ENCODE measurements at regions not wholly inside any gene's neighbourhood (a gene's known extent, or its start where the extent isn't known, plus 50 kb on each side); places are given as distances from the start of the nearest gene placed in this dataset.
"Not testable (repeated sequence)": the region's sequence is repeated elsewhere in the genome, so short reads cannot be mapped to it uniquely, and the experiment has no call there.

DNA sequence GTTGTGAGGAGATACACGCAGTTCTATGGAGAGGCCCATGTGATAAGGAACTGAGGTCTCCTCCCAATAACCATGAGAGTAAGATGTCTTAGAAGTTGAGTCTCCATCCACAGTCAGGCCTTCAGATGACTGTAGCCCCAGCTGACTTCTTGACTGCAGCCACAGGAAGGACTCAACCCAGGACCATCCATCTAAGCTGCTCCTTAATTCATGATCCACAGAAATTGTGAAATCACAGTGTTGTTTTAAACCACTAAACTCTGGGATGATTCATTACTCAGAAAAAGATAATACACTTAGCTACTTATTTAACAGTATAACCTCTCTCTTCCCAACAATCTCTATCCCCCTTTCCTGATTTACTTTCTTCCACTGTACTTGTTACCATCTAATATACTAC, 173.3 kb downstream of the ALDH1A2 start:
- peaks cover 7% of the 10 kb centered on the region for H3K9me3 Mint-ChIP-seq (ENCODE audit: unreplicated experiment)
- no peaks in the 10 kb centered on the region for H3K27me3 Mint-ChIP-seq (ENCODE audit: insufficient read depth, unreplicated experiment)
- H3K36me3 Mint-ChIP-seq (ENCODE audit: insufficient read depth, unreplicated experiment), result no peaks in the 10 kb centered on the region
- H3K4me1 Mint-ChIP-seq (ENCODE audit: insufficient read depth, unreplicated experiment), result peaks cover 4% of the 10 kb centered on the region
- H3K4me3 Mint-ChIP-seq (ENCODE audit: unreplicated experiment), result no peak overlapping the region
- no peak overlapping the region for H3K27ac Mint-ChIP-seq (ENCODE audit: low read depth, unreplicated experiment)
- intact Hi-C loops (cut with micrococcal nuclease), result no loop called here
- POLR2A ChIA-PET, result no interaction called here
- BruUV-seq (replicated peaks), result no TSS peak
- DNase-seq (ENCODE audit: unreplicated experiment), result no peak
- TF ChIP-seq, protein P1, sequence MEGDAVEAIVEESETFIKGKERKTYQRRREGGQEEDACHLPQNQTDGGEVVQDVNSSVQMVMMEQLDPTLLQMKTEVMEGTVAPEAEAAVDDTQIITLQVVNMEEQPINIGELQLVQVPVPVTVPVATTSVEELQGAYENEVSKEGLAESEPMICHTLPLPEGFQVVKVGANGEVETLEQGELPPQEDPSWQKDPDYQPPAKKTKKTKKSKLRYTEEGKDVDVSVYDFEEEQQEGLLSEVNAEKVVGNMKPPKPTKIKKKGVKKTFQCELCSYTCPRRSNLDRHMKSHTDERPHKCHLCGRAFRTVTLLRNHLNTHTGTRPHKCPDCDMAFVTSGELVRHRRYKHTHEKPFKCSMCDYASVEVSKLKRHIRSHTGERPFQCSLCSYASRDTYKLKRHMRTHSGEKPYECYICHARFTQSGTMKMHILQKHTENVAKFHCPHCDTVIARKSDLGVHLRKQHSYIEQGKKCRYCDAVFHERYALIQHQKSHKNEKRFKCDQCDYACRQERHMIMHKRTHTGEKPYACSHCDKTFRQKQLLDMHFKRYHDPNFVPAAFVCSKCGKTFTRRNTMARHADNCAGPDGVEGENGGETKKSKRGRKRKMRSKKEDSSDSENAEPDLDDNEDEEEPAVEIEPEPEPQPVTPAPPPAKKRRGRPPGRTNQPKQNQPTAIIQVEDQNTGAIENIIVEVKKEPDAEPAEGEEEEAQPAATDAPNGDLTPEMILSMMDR (IDR thresholded peaks at IDR 0.05; ENCODE audit: unreplicated experiment), result no peak
- CTCF ChIA-PET, result interaction anchor here (0.9 to 2.0 kb wide), 3 partner anchors 27 to 178 kb away, joined by 4 to 7 read pairs (median 6); no protein-coding TSS in a partner anchor

DNA sequence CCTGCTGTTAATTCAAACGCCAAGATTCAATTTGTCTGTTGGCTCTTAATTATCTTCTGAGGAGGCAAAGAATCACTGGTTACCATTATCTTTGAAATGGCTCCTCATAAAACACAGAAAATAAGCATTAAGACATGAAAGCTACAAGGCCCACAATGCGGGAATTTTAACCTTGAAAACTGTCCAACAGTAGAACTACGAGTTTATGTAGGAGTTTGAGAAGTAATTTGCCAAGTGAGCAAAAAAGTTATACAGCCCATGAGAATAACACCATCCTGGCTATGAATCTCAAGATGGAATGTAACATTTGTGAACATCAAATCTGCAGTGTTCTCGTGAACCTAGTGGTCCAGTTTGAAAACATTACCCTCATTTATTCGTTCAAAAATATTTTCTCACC, 172.5 kb downstream of the ALDH1A2 start:
- CTCF ChIA-PET, result no interaction called here

DNA sequence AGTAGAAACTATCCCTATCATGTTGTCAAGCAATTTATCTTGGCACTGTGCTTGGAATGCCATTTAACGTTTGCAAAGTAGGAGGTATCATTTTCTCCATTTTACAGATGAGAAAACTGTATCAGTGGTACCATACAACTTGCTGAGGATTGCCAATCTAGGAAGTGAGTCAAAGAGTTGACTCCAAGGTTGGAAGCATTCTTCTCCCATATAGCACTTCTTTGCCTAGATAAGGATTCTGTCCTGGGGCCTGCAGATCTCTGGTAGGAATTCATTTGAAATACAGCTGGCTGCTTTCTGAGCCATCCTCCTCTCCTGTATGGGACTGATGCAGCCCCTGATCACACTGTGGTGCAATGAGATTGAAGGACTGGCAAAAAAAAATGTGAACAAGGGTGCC, 170.2 kb downstream of the ALDH1A2 start:
- Mint-ChIP-seq H3K4me1 (ENCODE audit: insufficient read depth, unreplicated experiment) (peaks cover 4% of the 10 kb centered on the region), H3K27me3 (ENCODE audit: insufficient read depth, unreplicated experiment) (no peaks in the 10 kb centered on the region), H3K9me3 (ENCODE audit: unreplicated experiment) (peaks cover 7% of the 10 kb centered on the region), H3K4me3 (ENCODE audit: unreplicated experiment) (no peak overlapping the region), H3K36me3 (ENCODE audit: insufficient read depth, unreplicated experiment) (no peaks in the 10 kb centered on the region), H3K27ac (ENCODE audit: low read depth, unreplicated experiment) (no peak overlapping the region)
- CTCF ChIA-PET, result no interaction called here
- no TSS peak for BruUV-seq (replicated peaks)
- TF ChIP-seq, protein P1 (IDR thresholded peaks at IDR 0.05; ENCODE audit: unreplicated experiment), result no peak
- POLR2A ChIA-PET, result no interaction called here
- intact Hi-C loops (cut with micrococcal nuclease), result no loop called here
- DNase-seq (ENCODE audit: unreplicated experiment), result no peak

More for the DNA sequence above, 172.5 kb downstream of the ALDH1A2 start:
- TF ChIP-seq, protein P1 (IDR thresholded peaks at IDR 0.05; ENCODE audit: unreplicated experiment), result no peak
- peaks cover 7% of the 10 kb centered on the region for H3K9me3 Mint-ChIP-seq (ENCODE audit: unreplicated experiment)
- no TSS peak for BruUV-seq (replicated peaks)
- DNase-seq (ENCODE audit: unreplicated experiment), result no peak
- no peaks in the 10 kb centered on the region for H3K27me3 Mint-ChIP-seq (ENCODE audit: insufficient read depth, unreplicated experiment)
- H3K27ac Mint-ChIP-seq (ENCODE audit: low read depth, unreplicated experiment), result no peak overlapping the region
- H3K4me3 Mint-ChIP-seq (ENCODE audit: unreplicated experiment), result no peak overlapping the region
- intact Hi-C loops (cut with micrococcal nuclease), result no loop called here
- peaks cover 4% of the 10 kb centered on the region for H3K4me1 Mint-ChIP-seq (ENCODE audit: insufficient read depth, unreplicated experiment)
- no peaks in the 10 kb centered on the region for H3K36me3 Mint-ChIP-seq (ENCODE audit: insufficient read depth, unreplicated experiment)
- POLR2A ChIA-PET, result no interaction called here

DNA sequence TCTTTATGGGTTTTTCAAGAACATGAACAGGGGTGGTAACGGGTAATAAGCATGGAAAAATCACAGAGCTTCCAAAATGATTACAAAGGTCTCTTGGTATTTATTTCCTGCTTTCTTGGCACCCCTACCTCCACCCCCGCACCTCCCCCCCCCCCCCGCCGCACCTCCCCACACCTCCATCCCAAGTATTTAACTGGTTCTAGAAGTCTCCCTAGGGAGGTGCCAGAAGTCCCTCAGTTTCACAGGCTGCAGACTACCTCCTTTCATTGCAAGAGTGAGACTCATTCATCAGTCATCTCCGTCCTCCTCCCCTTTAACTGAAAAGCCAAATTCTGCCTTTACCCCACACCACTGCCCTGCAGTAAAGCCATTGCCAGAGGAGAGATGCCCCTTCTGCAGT, 169.4 kb downstream of the ALDH1A2 start:
- no peak for DNase-seq (ENCODE audit: unreplicated experiment)
- POLR2A ChIA-PET, result no interaction called here
- TF ChIP-seq, protein P1 (IDR thresholded peaks at IDR 0.05; ENCODE audit: unreplicated experiment), result no peak
- H3K27me3 Mint-ChIP-seq (ENCODE audit: insufficient read depth, unreplicated experiment), result no peaks in the 10 kb centered on the region
- intact Hi-C loops (cut with micrococcal nuclease), result no loop called here
- H3K36me3 Mint-ChIP-seq (ENCODE audit: insufficient read depth, unreplicated experiment), result no peaks in the 10 kb centered on the region
- H3K4me1 Mint-ChIP-seq (ENCODE audit: insufficient read depth, unreplicated experiment), result peaks cover 4% of the 10 kb centered on the region
- peaks cover under 1% of the 10 kb centered on the region for H3K9me3 Mint-ChIP-seq (ENCODE audit: unreplicated experiment)
- H3K27ac Mint-ChIP-seq (ENCODE audit: low read depth, unreplicated experiment), result no peak overlapping the region
- CTCF ChIA-PET, result no interaction called here
- BruUV-seq (replicated peaks), result no TSS peak
- no peak overlapping the region for H3K4me3 Mint-ChIP-seq (ENCODE audit: unreplicated experiment)

DNA sequence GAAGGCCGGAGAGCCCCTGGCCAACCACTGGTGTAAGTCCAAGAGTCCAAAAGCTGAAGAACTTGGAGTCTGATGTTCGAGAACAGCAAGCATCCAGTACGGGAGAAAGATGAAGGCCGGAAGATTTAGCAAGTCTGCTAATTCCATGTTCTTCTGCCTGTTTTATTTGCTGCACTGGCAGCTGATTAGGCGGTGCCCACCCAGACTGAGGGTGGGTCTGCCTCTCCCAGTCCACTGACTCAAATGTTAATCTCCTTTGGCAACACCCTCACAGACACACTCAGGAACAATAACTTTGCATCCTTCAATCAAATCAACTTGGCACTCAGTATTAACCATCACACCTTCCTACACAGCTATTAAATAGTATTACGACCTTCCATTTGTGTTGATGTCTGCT, 168.6 kb downstream of the ALDH1A2 start:
- H3K27ac Mint-ChIP-seq (ENCODE audit: low read depth, unreplicated experiment); CTCF ChIA-PET; intact Hi-C loops (cut with micrococcal nuclease); DNase-seq (ENCODE audit: unreplicated experiment); H3K4me1 Mint-ChIP-seq (ENCODE audit: insufficient read depth, unreplicated experiment); H3K9me3 Mint-ChIP-seq (ENCODE audit: unreplicated experiment); H3K27me3 Mint-ChIP-seq (ENCODE audit: insufficient read depth, unreplicated experiment); POLR2A ChIA-PET; H3K36me3 Mint-ChIP-seq (ENCODE audit: insufficient read depth, unreplicated experiment); BruUV-seq (replicated peaks); H3K4me3 Mint-ChIP-seq (ENCODE audit: unreplicated experiment): not testable (repeated sequence)

All from MCF 10A (cell line).